GM21786 (cell line): ENCODE measurements at regions not wholly inside any gene's neighbourhood (a gene's known extent, or its start where the extent isn't known, plus 50 kb on each side); places are given as distances from the start of the nearest gene placed in this dataset.

Experiments used
- ATAC-seq: cut with Tn5 transposase; IDR thresholded peaks from one replicate; pipeline ENCODE4 v1.9.1; 2021; ENCODE audit not compliant: unreplicated experiment

DNA sequence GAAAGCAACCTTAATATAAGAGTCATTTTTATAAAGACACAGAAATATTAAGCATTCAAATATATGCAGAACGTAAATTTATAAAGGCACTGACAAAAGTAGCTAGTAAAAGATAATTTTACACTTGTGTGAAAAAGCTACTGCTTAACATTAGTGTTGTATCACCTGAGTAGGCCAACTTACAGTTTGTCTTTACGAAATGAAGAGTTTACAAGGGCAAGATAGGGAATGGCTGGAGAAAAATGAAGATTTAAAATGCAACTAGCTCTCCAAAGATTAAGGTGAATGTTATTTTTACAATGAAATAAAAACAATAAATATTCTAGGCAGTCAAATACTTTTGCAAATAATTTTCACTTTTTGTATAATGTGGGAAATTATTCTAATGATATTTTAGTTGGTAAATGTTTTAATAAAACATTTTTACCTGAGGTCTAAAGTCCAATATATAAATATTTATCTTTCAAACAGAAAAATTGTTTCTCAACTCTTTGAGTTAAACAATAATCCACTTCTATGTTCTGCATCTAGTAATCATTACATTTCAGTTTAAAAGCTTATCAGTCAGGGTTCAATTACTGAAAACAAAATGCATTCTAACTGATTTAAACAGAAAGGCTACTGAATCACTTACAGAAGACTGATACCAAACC lies 382.6 kb downstream of the IPMK start:
- ATAC-seq, result no peak

DNA sequence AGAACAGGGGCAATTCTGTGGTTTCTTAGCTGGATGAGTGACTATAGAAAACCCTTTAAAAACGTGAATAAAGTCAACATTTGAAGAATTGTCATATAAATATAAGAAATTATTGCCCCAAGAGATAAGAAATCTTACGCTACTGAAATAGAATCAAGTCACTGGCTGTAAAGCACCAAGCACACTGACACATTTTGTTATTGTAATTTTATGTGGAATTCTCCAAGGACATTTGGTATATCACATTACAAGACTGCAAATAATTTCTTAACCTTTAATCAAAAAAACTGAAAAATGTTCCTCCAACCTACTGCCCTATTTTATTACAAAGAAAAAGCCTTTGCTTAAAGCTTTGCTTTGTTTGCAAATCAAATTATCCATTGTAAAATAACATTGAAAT lies 383.3 kb downstream of the IPMK start:
- no peak for ATAC-seq

DNA sequence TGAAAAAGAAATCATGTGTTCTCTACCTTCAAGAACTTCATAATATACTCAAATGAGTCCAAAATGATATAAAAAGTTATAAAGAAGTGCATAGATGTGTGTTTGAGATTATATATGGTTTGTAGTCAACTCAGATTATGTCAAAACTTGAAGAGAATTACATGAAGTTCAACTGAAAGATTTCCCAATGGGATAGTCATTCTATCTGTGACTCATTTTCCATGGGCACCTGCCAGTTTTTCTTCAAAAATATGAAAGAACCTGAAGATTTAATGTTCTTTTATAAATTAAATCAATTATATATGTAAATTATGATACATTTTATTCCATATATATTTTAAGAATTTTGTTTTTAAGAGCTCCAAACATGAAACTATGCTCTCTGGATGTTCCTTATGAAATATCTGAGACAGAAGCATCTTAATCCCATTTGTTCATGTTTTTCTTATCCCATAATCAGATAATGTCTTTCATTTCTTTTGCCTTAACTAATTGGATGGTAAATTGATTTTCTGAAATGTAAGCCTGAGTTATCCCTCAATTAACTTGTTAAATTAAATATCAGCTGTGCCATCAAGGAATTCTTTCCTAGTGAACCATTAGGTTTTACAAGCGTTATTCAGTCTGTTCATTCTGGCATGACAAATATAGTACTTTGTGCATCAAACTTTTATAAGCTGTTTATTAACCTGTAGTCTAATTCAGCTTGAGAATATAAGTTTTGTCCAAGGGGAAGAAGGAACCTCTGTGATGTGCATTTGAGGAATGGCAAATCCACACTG lies 387.1 kb downstream of the IPMK start:
- ATAC-seq, result no peak

DNA sequence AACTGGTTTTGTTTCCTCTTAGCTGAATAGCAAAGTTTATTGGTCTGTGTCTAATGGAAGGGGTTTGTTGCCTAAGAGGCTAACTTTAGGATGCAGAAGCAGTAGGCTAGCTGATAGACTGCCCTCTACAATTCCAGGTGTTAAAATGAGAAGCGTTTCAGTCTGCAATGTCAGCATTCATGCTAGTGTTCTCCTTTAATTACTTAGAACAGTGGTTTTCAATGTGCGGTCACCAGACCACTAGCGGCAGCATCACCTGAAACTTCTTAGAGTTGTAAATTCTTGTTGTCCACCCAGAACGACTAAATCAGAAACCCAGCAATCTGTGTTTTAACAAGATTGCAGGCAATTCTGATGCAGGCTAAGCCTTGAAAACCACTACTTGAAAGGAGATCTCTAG lies 392.9 kb downstream of the IPMK start:
- ATAC-seq, result no peak

DNA sequence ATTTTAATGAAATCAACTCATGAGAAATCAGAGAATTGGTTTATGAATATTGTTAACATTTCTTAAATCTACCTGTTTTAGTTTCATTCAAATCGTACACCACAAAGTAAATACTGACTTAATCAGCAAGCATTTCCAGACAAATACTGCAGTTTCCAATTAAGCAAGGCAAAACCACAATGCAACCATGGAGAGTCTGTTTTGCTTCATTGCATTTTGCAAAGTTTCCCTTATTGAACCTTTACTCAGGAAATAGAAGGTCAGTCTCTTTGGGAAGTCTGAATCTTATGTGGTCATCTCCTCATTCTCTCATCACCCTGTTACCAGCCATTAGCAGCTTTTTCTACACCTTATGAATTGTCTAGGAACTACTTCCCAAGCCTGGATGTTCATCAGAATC lies 400.5 kb downstream of the IPMK start:
- no peak for ATAC-seq

DNA sequence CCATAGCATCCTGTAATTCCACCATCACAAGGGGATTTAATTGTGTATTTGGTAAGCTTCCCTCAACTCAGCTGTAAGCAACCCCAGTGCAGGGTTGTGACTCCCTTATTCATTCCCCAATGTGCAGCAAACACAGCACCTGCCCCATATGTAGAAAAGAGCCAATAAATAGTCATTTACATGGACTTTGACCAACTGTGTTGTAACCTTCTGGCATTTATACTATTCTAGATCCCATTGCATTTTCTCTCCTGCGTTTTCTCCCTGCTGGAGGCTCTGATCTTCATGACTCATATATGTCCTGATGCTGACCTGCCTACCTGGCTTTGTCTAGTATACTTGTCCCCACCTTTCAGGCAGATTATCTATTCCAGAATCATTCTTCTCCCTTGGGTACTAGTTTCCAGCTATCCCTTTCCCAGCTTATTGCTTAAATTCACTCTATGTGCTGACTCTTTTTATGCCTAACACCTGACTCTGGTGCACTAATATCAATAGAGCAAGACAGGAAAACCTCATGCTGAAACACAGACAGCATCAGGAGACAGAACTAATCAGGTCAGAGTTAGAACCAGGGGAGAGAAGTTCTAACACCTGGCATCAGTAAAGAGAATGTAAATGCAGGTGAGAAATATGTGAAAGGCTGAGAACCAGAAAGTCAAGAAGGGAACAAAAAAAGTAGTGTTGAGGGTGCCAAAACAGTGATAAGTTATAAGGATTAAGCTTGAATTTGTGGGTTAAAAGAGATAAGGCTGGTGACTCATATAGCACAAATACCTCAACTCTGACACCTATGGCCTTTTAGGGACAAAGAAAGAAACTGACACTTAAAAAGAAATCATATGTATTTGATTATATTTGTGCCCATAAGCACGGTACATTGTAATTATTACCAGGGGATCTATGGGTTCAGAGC lies 402.7 kb downstream of the IPMK start:
- ATAC-seq, result no peak

DNA sequence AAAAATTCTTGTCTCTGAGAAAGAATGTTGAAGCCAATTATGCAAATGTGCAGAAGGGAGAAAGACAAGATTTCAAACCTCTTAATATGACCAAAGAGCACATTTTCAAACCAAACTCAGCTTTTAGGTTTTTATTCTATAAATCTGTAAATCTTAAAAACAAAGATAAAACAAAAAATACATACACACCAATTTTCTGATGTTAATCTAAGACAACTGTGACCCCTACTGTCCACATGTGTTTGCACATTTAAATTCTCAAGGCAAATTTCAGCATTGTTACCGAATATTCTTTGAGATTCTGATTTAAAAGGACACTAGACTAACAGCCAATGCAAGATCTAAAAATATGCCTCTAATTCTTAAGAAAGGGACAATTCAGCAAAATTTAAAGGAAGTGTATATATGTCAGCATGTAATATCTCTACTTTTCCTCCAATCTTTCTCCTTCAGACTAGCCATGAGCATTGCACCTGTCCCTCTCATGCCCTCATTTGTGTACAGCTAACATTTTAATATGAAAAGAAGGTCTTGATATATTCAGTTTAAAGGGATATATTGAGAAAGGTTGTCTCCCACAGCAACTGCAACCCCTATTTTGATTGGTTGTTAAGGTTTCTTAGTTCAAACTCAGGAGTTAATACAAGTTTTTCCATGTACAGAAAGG lies 417.9 kb downstream of the IPMK start:
- ATAC-seq, result no peak

DNA sequence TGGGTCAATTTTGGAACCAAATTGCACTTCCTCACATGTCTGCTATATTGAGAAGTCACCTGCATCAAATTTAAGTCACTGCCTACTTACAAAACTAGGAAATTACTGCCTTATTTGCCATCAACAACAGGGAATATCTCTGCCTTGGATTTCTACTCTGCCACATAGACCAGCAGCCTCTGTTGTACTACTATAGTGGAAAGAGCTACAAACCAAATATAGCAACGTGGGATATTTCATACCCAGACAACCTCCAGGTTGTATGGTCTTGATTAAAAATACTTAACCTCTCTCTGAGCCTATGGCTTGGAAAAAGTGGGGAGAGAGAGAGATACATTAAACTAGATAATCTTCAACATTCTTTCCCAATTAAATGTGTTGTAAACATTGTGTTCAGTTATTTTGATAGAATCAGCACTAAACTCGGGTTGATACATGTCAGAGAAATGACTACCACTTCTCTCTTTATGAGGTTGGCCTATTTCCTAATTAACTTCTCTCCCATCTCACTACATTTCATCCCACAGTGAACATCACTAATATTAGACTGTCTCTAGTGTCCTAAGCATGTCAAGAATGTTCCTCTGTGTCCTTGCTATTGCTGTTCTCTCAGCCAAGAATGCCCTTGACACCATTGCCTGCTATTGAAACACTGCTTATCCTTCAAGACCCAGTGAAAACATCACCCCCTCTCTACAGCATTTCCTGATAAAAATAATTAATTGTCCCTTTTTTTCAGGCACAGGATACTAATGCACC lies 421.2 kb downstream of the IPMK start:
- ATAC-seq, result no peak

DNA sequence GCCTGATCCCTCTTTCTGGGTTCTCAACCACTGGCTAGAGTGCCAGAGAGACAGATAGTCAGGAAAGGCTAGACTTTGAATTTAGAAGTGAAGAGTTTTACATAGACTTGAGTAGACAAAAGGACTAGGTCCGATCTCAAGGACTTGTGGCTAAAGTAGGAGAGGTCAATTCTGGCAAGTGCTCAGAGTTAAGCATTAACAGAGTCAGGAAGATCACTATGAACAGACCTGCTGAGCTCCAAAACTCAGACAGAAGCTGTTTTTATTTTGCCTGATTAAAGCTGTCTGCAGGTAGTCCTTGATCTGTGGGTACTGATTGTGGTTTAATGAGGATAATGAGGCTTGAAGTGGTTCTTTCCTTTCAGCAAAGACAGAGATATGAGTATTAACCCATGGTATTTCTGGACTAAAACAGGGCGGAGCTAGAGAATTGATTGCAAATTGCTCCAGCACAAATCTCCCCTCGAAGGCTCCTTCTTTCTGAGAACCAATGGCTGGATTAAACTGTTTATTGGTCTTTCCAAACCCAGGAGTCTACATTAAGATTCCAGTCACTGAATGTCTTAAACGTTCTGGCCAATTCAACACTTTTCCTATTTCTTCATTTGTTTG lies 423.2 kb downstream of the IPMK start:
- no peak for ATAC-seq

DNA sequence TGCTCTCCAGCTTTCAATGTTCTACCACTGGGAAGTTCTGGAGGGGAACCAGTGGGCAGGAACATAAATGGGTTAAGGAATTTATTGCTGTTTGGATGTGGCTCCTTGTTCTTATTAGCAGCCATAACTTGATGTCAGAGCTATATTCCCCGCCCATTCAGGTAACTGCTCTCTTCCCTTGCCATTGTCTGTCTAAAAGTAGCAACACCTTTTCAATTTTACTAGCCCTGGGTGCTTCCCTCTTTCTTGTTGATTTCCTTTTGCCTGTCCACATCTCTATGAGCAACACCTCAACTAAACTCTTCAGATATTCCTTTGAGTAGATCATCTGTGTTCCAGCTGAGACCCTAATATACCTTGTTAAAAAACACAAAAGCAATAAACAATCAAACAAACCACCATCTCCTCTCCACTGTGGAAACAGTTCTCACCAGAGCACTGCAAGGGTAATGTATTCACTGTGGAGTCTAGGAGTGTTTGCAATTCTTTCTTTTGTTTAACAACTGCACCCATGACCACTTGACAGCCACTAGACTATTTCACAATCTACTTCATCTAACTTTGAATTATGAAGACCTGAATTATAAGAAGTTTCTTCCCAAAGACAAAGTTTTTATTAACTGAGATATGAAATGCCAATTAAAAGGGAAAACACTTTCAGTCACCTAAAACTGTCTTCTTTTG lies 436.7 kb downstream of the IPMK start:
- ATAC-seq, result no peak

DNA sequence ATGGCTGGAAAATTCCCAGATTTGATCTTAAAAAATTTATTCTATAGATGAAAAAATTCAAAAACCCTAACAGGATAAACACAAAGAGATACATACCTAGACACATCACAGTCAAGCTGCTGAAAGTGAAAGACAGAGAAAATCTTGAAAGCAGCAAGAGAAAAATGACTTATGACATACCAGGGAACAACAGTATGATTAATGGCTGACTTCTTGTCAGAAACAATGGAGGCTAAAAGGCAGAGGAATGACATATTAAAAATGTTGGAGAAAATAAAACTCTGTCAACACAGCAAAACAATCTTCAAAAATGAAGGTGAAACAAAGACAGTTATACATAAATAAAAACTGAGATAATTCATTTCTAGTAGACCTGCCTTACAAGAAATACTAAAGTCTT lies 442.7 kb downstream of the IPMK start:
- no peak for ATAC-seq

DNA sequence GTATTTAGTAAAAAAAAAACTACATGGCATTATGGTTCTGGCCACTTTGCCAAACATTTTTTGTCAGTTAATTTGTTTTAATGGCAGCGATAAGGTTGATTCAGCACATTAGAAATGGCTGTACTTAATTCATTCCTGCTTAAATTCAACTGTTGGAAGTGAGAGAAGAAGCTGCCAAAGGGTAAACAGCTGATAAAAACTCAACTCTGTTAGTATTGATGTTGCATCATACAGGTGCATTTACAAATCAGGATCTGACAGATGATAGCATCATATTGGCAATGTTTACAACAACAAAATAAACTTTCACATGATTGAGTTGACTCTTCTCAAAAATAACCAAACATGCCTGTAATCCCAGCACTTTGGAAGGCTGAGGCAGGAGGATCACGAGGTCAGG lies 444.3 kb downstream of the IPMK start:
- ATAC-seq, result no peak

DNA sequence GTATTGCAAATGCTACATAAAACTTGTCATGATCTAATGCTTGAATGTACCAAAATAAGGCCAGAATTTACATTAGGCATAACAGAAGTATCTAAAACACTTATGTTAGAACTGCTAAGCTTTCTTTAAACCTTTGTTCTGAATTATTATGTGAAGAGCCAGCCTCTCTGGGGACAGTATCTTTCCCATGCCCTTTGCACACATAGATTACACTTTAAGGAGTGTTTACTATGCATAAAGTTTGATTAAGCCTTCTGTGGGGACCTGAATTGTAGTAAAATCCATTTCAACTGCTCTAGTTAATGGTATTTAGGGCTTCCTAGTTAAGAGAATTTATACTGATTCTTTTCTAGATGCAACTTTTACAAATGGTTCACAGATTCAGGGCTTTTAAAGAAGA lies 444.7 kb downstream of the IPMK start:
- ATAC-seq, result no peak

DNA sequence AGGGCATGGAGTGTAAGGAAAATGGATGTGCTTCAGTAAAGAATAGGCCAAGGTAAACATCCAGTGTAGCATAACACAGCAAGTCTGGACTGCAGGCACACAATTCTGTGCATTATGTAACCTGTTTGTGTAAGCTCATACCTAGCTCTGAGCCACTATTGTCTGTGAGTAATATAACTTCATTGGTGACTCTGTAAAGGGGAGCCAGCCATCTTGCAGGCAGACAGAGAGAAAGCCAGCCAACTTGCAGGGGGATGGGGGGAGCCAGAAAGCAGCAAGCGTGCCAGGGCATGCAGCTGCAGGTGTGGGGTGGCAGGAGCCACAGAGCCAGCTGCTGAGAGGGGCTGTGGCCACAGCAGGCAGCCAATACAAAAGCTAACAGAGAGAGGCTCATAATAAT lies 449.2 kb downstream of the IPMK start:
- ATAC-seq, result no peak

DNA sequence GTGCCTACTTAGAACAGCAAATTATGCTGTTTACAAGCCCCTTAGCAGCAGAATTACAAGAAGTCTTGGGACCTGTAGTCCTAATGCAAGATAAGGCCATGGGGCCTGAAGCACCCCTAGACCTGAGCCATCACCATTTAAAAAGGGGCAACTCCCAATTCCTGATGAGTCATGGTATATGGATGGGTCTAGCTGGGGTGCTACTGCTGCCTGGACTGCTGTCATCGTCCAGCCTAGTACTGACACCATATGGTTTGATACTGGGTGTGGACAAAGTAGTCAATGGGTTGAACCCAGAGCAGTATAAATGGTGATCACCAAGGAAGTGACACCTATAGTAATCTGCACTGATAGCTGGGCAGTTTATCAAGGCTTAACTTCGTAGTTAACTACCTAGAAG lies 450.0 kb downstream of the IPMK start:
- no peak for ATAC-seq

DNA sequence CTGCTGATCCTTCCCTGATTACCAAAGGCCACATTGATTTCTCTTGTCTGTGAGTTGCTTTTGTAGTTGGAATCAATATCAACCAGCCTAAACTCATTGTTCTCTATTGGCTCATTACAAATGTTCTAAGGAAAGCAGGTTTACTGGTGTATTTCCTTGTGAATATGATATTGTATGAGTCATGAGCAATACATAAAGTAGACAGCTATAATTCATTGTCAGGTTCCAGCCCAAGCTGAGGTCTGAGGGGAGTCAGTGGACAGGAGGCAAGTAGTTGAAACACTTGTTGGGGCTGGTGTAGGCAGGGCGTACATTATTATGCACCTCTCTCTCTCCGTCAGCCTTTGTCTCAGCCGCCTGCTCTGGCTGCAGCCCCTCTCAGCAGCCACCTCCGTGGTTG lies 451.7 kb downstream of the IPMK start:
- no peak for ATAC-seq

DNA sequence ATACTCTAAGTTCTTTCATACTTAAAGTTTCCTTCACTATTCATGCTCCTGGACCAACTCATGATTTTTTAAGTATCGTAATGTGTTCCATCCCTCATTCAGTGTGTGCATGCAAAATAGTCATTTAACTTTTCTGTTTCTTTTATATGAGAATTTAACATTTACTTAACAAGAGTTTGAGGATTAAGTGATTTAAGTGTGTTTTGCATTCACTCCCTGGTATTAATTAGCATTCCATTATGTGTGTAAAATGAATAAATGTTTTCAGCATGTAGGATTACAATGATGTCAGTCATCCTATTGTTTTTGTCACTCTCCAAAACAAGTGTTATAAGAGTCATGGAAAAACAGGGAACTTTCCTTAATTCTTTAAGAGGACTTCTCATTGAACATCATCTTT lies 457.7 kb downstream of the IPMK start:
- no peak for ATAC-seq

DNA sequence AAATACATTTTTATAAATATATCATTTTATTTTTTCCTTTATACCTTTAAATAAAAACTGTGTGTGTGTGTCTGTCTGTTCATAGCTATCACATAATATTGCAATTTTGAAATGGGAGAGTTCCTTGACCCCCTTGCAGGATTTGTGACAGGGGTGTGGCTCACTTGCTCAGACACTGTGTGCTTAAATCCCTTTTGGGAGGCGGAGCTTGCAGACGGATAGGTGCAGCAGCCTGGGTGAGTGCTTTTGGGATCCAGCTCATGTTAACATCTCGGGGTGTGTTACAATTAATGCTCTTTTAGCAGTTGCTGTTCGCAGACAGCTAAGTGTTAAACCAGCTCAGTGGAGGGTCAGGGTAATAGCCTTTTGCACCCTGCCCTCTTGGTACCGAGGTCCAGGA lies 459.8 kb downstream of the IPMK start:
- no peak for ATAC-seq

DNA sequence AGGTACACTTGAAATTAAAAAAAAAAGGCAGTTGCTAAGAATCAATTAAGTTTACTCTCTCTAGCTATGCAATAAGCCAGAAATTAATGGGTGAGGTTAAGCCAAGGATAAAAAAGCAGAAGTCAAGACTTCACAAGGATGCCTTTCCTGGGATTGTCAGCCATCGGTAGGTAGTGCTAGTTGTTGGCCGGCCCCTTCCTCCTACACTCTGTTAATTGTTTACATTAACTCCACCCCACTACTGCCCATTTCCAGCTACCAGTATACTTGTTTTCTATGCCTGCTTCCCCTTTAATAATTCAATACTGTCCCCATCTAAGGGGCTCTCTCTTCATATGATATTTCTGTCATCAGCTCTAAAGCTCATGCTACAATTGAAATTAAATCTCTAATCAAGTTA lies 461.0 kb downstream of the IPMK start:
- ATAC-seq, result no peak

DNA sequence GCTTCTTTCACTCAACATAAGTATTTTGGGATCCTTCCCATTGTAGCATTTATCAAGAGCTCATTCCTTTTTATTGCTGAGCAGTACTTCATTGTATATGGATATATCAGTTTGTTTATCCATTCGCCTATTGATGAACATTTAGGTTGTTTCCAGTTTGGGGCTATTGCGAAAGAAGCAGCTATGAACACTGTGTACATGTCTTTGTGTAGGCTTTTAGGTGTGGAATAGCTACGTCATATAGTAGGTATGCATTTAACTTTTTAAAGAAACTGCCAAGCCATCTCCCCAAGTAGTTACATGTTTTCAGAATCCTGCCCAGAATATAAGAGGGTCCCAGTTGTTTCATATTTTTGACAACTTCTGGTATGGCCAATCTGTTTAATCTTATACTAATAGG lies 468.1 kb downstream of the IPMK start:
- no peak for ATAC-seq
